IMR-90 (cell line): ENCODE measurements at regions not wholly inside any gene's neighbourhood (a gene's known extent, or its start where the extent isn't known, plus 50 kb on each side); places are given as distances from the start of the nearest gene placed in this dataset.
"Not testable (repeated sequence)": the region's sequence is repeated elsewhere in the genome, so short reads cannot be mapped to it uniquely, and the experiment has no call there.

ENCODE experiments used
- ATAC-seq: fragments of 200-7000 bp; cut with Tn5 transposase; 2 replicates; pipeline ENCODE4 v1.9.1; 2020; ENCODE audit warnings: low read depth, mild to moderate bottlenecking, moderate library complexity
- BruUV-seq: library from RNA; stranded (reverse); fragments of 400-500 nt; replicated peaks from 2 replicates; lab custom pipeline; 2021; lab: Mats Ljungman, UMichigan
- CTCF ChIA-PET: fragments of 300-600 bp; formaldehyde crosslinking; extraction: SDS; loops from one replicate; lab custom pipeline; 2021; ENCODE audit warnings: antibody characterized with exemption; lab: Yijun Ruan, JAX
- POLR2A ChIA-PET: fragments of 300-600 bp; sonication (Branson Sonifier 250); formaldehyde crosslinking; loops from one replicate; lab custom pipeline; 2022; ENCODE audit warnings: antibody characterized with exemption; ENCODE audit not compliant: unreplicated experiment; lab: Charles Lee
- DNase-seq: peaks from one replicate; pipeline ENCODE4 v3.0.0; 2013
- H2AFZ ChIP-seq: replicated peaks from 2 replicates; pipeline ENCODE3; 2013; ENCODE audit warnings: low read length, mild to moderate bottlenecking; ENCODE audit not compliant: poor library complexity
- H2AK5ac ChIP-seq: 2 replicates; pipeline ENCODE4 v1.6.1; 2013; ENCODE audit warnings: low read depth, low read length, inconsistent platforms
- H2AK9ac ChIP-seq: replicated peaks from 2 replicates; pipeline ENCODE3; 2013; ENCODE audit warnings: mild to moderate bottlenecking, low read depth, low read length, moderate library complexity; ENCODE audit not compliant: poor library complexity
- H2BK120ac ChIP-seq: 2 replicates; pipeline ENCODE4 v1.6.1; 2013; ENCODE audit warnings: low read depth, low read length, inconsistent platforms
- H2BK15ac ChIP-seq: 3 replicates; pipeline ENCODE4 v1.6.1; 2013; ENCODE audit warnings: low read depth, low read length, inconsistent platforms
- H2BK20ac ChIP-seq: 2 replicates; pipeline ENCODE4 v1.6.1; 2013; ENCODE audit warnings: low read depth, mild to moderate bottlenecking, inconsistent platforms, low read length, moderate library complexity
- H2BK5ac ChIP-seq: 2 replicates; pipeline ENCODE4 v1.6.1; 2013; ENCODE audit warnings: mild to moderate bottlenecking, low read depth, low read length, inconsistent platforms; ENCODE audit not compliant: poor library complexity, severe bottlenecking
- H3K14ac ChIP-seq: replicated peaks from 2 replicates; pipeline ENCODE4 v1.6.1; 2013; ENCODE audit warnings: low read depth, low read length, inconsistent platforms
- H3K18ac ChIP-seq: 2 replicates; pipeline ENCODE4 v1.6.1; 2013; ENCODE audit warnings: low read depth, low read length, control low read depth
- H3K23ac ChIP-seq: 2 replicates; pipeline ENCODE4 v1.6.1; 2013; ENCODE audit warnings: low read depth, low read length, inconsistent platforms
- H3K27ac ChIP-seq: 2 replicates; pipeline ENCODE4 v1.5.1; 2013; ENCODE audit warnings: mild to moderate bottlenecking, control low read depth, low read length; ENCODE audit not compliant: insufficient read depth
- H3K27me3 ChIP-seq: 2 replicates; pipeline ENCODE4 v1.6.1; 2013; ENCODE audit warnings: low read length; ENCODE audit not compliant: control insufficient read depth, insufficient read depth
- H3K36me3 ChIP-seq: 2 replicates; pipeline ENCODE4 v1.6.1; 2013; ENCODE audit warnings: low read length, mixed read lengths; ENCODE audit not compliant: control insufficient read depth, insufficient read depth
- H3K4ac ChIP-seq: 2 replicates; pipeline ENCODE4 v1.6.1; 2013; ENCODE audit warnings: low read depth, low read length, inconsistent platforms
- H3K4me1 ChIP-seq: 2 replicates; pipeline ENCODE4 v1.6.1; 2013; ENCODE audit warnings: low read length, mixed read lengths; ENCODE audit not compliant: control insufficient read depth, insufficient read depth
- H3K4me2 ChIP-seq: 2 replicates; pipeline ENCODE4 v1.6.1; 2013; ENCODE audit warnings: low read depth, mild to moderate bottlenecking, control low read depth, low read length, moderate library complexity
- H3K4me3 ChIP-seq: 2 replicates; pipeline ENCODE4 v1.5.1; 2013; ENCODE audit warnings: low read depth, mild to moderate bottlenecking, control low read depth, low read length, moderate library complexity; ENCODE audit not compliant: insufficient read depth
- H3K56ac ChIP-seq: 2 replicates; pipeline ENCODE4 v1.6.1; 2013; ENCODE audit warnings: low read length, inconsistent platforms; ENCODE audit not compliant: insufficient read depth; ENCODE audit errors: extremely low read depth
- H3K79me1 ChIP-seq, 2 experiments: 2 replicates each; pipeline ENCODE4 v1.6.1; 2013; ENCODE audit warnings: low read length in 2 of 2, inconsistent platforms in 1 of 2, low read depth in 1 of 2
- H3K9ac ChIP-seq: 2 replicates; pipeline ENCODE4 v1.6.1; 2013; ENCODE audit warnings: low read depth, low read length, control low read depth
- H3K9me1 ChIP-seq: 2 replicates; pipeline ENCODE4 v1.6.1; 2013; ENCODE audit warnings: low read length, inconsistent platforms; ENCODE audit not compliant: insufficient read depth
- H3K9me3 ChIP-seq: 2 replicates; pipeline ENCODE4 v1.6.1; 2013; ENCODE audit warnings: low read length; ENCODE audit not compliant: control insufficient read depth, insufficient read depth
- H4K20me1 ChIP-seq: 2 replicates; pipeline ENCODE4 v1.6.1; 2013; ENCODE audit warnings: low read length, inconsistent platforms; ENCODE audit not compliant: insufficient read depth
- H4K5ac ChIP-seq: 2 replicates; pipeline ENCODE4 v1.6.1; 2013; ENCODE audit warnings: mild to moderate bottlenecking, low read depth, low read length, control low read depth
- H4K8ac ChIP-seq, 2 experiments: 2 replicates each; pipeline ENCODE4 v1.6.1; 2013; ENCODE audit warnings: low read depth in 2 of 2, low read length in 2 of 2, control low read depth in 1 of 2, inconsistent platforms in 1 of 2
- H4K91ac ChIP-seq: 2 replicates; pipeline ENCODE4 v1.6.1; 2013; ENCODE audit warnings: low read depth, low read length, inconsistent platforms; ENCODE audit not compliant: insufficient read depth
- WGBS, 2 experiments: methylation state at CpG; one replicate each; pipeline versions ENCODE4 v1.1.5 to v1.1.7; 2013; ENCODE audit warnings: missing lambda C conversion rate in 2 of 2; ENCODE audit not compliant: insufficient read length in 1 of 2; ENCODE audit errors: extremely low coverage in 2 of 2; 5-methylcytosine and 5-hydroxymethylcytosine counted together
- dilution Hi-C: fragments of 300-500 bp; cut with HindIII; formaldehyde crosslinking; loops from one replicate; pipeline ENCODE4 v1.14.3; 2018; ENCODE audit warnings: low sequenced_read_pairs; ENCODE audit not compliant: unreplicated experiment
- in situ Hi-C: fragments of 300-500 bp; cut with MboI; formaldehyde crosslinking; loops from 3 replicates; pipeline ENCODE4 v1.14.3; 2019; ENCODE audit warnings: low sequenced_read_pairs, inconsistent platforms, mixed read lengths
- intact Hi-C: fragments of 100-400 bp; cut with micrococcal nuclease; formaldehyde crosslinking; loops from 2 replicates; pipeline ENCODE4 v1.10.0; 2022

- H2BK5ac ChIP-seq, H2BK15ac ChIP-seq, H3K18ac ChIP-seq, in situ Hi-C loops, CTCF ChIA-PET, H4K91ac ChIP-seq, H3K4me3 ChIP-seq, H2AK9ac ChIP-seq, H3K36me3 ChIP-seq, H2BK20ac ChIP-seq, H2AFZ ChIP-seq, H3K9me3 ChIP-seq, H2AK5ac ChIP-seq, H3K79me1 ChIP-seq, H3K23ac ChIP-seq, POLR2A ChIA-PET, dilution Hi-C loops, H2BK120ac ChIP-seq, H3K4me1 ChIP-seq, BruUV-seq, H4K8ac ChIP-seq, H3K9ac ChIP-seq, H3K27me3 ChIP-seq, H3K9me1 ChIP-seq, intact Hi-C loops, H3K27ac ChIP-seq, H3K4ac ChIP-seq, DNase-seq, H3K14ac ChIP-seq, H4K20me1 ChIP-seq, ATAC-seq, H3K56ac ChIP-seq, H4K5ac ChIP-seq, H3K4me2 ChIP-seq: not testable (repeated sequence)
- WGBS, 2 experiments: no CpG with 5 or more reads among the region's 36 CpGs
Measured at GRCh38 chr21:6091335-6092027, 4429.9 kb upstream of the TPTE start.

DNA sequence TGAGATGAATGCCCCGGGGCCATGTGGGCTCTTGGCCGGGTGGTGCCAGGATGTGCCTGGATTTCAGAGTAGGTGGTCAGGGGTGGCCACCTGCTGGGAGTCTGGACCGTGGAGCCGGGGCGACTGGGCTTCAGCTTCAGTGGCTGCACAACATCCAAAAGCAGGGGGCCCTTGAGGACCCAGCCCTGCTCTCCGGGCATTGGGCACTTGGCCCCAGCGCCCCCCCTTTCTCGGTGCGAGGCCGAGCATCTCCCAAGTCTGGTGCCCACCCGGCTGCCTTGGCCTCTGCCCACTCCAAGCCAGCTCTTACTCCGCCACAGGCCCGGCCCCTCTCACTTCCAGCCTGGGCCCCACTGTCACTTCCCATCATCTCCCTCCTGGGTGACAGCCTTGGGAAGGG, 4429.0 kb upstream of the TPTE start:
- H2AK5ac ChIP-seq, H3K27me3 ChIP-seq, H3K14ac ChIP-seq, H3K18ac ChIP-seq, H3K27ac ChIP-seq, H4K20me1 ChIP-seq, H3K23ac ChIP-seq, H2AK9ac ChIP-seq, BruUV-seq, H2BK15ac ChIP-seq, H2BK5ac ChIP-seq, H3K9ac ChIP-seq, ATAC-seq, H2AFZ ChIP-seq, H4K91ac ChIP-seq, H3K9me3 ChIP-seq, CTCF ChIA-PET, intact Hi-C loops, H3K4ac ChIP-seq, H2BK20ac ChIP-seq, in situ Hi-C loops, H3K56ac ChIP-seq, H3K4me1 ChIP-seq, DNase-seq, H3K4me3 ChIP-seq, POLR2A ChIA-PET, H3K36me3 ChIP-seq, H3K79me1 ChIP-seq, H3K4me2 ChIP-seq, H2BK120ac ChIP-seq, H3K9me1 ChIP-seq, H4K8ac ChIP-seq, H4K5ac ChIP-seq, dilution Hi-C loops: not testable (repeated sequence)
- whole genome bisulfite sequencing, 2 experiments: no CpG with 5 or more reads among the region's 13 CpGs
